ENCODE measurements at regions not wholly inside any gene's neighbourhood (a gene's known extent, or its start where the extent isn't known, plus 50 kb on each side); places are given as distances from the start of the nearest gene placed in this dataset.

DNA sequence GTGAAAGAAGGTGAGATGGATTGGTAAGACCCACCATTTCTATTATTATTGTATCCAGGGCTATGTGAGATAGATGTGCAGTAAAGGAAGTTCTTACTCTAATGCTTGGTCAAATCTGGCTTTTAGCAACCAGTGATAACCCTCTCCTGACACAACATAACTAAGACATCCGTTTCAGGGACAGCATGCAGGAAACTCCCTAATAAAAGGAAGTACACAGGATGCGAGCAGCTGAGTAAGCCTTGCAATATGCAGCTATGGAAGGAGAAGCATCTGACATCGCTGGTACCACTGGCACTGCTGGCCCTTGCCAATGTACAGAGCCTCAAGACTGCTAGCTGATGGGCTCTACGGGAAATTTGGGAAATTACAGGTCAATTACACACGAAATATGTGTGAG, 662.3 kb downstream of the NR2F2 start:
- H3K4me1 ChIP-seq (ENCODE audit: control insufficient read depth, insufficient read depth, low read length) = no peaks in the 10 kb centered on the region
- no peak overlapping the region for H3K27ac ChIP-seq (ENCODE audit: low read depth, low read length)
- H3K36me3 ChIP-seq (ENCODE audit: control insufficient read depth, insufficient read depth, low read length) = no peaks in the 10 kb centered on the region
- DNase-seq (ENCODE audit: low read depth in 4 of 6, low spot score in 6 of 6) = no peak
- H3K9me3 ChIP-seq (ENCODE audit: control insufficient read depth, insufficient read depth, low read length) = peaks cover 5% of the 10 kb centered on the region
- H3K4me3 ChIP-seq (ENCODE audit: low read depth, low read length) = no peak overlapping the region
- H3K27me3 ChIP-seq (ENCODE audit: control insufficient read depth, insufficient read depth, low read length) = no peaks in the 10 kb centered on the region
- WGBS (ENCODE audit: insufficient coverage) = 91% methylated on average over 4 of the region's 5 CpGs

DNA sequence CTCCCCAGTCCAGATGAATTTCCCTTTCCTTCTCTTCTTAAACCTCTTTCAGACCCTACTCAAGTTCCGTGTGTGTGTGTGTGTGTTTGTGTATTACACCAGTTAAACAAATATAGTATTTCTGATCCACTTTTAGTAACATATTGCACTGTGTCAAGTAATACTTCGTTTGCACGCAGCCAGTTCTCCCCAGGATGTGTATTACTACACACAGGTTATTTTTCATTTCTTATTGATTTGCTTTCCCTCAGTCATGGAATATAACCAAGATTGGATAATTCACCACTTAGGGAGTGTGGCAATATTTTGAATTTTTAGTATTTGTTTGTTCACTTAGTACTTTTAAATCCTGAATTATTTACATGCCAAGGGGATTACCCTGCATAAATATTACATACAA, 667.0 kb downstream of the NR2F2 start:
- no peaks in the 10 kb centered on the region for H3K36me3 ChIP-seq (ENCODE audit: control insufficient read depth, insufficient read depth, low read length)
- H3K4me1 ChIP-seq (ENCODE audit: control insufficient read depth, insufficient read depth, low read length) = no peaks in the 10 kb centered on the region
- no peak overlapping the region for H3K27ac ChIP-seq (ENCODE audit: low read depth, low read length)
- WGBS (ENCODE audit: insufficient coverage) = no CpG with 5 or more reads among the region's 3 CpGs
- DNase-seq (ENCODE audit: low read depth in 4 of 6, low spot score in 6 of 6) = no peak
- H3K4me3 ChIP-seq (ENCODE audit: low read depth, low read length) = no peak overlapping the region
- no peaks in the 10 kb centered on the region for H3K27me3 ChIP-seq (ENCODE audit: control insufficient read depth, insufficient read depth, low read length)
- no peaks in the 10 kb centered on the region for H3K9me3 ChIP-seq (ENCODE audit: control insufficient read depth, insufficient read depth, low read length)

DNA sequence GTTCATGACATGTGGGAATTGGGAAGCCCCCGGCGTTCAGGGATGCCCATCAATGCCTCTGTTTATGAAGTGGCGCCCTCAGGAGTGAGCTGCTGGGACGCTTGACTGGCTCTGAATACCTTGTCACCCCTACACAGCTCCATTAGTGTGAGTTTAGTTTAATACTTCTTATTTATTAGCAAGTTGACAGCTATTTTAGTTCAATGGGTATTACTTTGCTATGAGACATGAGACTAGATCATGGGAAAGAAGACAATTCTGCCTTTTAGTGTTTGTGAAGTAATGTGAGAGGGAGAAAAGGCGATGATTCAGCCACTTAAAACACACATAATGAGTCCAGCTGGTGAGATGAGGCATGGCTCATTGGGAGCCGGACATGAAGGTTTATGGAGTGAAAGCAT, 678.5 kb downstream of the NR2F2 start:
- Histone ChIP-seq H3K36me3 (ENCODE audit: control insufficient read depth, insufficient read depth, low read length) (no peaks in the 10 kb centered on the region), H3K4me3 (ENCODE audit: low read depth, low read length) (no peak overlapping the region), H3K27me3 (ENCODE audit: control insufficient read depth, insufficient read depth, low read length) (no peaks in the 10 kb centered on the region), H3K27ac (ENCODE audit: low read depth, low read length) (no peak overlapping the region), H3K4me1 (ENCODE audit: control insufficient read depth, insufficient read depth, low read length) (no peaks in the 10 kb centered on the region), H3K9me3 (ENCODE audit: control insufficient read depth, insufficient read depth, low read length) (no peaks in the 10 kb centered on the region)
- WGBS (ENCODE audit: insufficient coverage) = 29% methylated on average over 1 of the region's 6 CpGs
- DNase-seq (ENCODE audit: low read depth in 4 of 6, low spot score in 6 of 6) = peak in 3 of 6 donors; percentile 1 to 16 (median 1)

DNA sequence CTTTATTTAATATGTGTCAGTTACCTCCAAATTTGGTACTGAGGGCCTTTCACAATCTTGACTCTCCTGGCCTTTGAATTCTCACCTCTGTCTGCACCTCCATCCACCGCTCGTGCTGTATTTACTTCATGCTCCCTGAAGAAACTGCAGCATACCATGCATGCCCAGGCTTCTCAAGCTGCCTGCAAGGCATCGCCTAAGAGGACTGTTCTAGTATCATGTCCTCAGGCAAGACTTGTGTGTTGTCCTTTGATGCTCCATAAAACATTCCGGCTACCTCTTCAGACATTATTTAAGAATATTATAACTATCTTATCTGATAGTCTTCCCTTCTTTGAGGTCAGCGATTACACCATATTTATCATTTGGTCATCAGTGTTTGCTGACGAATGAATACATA, 682.5 kb downstream of the NR2F2 start:
- DNase-seq (ENCODE audit: low read depth in 4 of 6, low spot score in 6 of 6) = no peak
- Histone ChIP-seq H3K27ac (ENCODE audit: low read depth, low read length) (no peak overlapping the region), H3K36me3 (ENCODE audit: control insufficient read depth, insufficient read depth, low read length) (no peaks in the 10 kb centered on the region), H3K4me3 (ENCODE audit: low read depth, low read length) (no peak overlapping the region), H3K4me1 (ENCODE audit: control insufficient read depth, insufficient read depth, low read length) (no peaks in the 10 kb centered on the region), H3K27me3 (ENCODE audit: control insufficient read depth, insufficient read depth, low read length) (no peaks in the 10 kb centered on the region), H3K9me3 (ENCODE audit: control insufficient read depth, insufficient read depth, low read length) (peaks cover 3% of the 10 kb centered on the region)
- WGBS (ENCODE audit: insufficient coverage) = 93% methylated on average over 4 of the region's 6 CpGs

DNA sequence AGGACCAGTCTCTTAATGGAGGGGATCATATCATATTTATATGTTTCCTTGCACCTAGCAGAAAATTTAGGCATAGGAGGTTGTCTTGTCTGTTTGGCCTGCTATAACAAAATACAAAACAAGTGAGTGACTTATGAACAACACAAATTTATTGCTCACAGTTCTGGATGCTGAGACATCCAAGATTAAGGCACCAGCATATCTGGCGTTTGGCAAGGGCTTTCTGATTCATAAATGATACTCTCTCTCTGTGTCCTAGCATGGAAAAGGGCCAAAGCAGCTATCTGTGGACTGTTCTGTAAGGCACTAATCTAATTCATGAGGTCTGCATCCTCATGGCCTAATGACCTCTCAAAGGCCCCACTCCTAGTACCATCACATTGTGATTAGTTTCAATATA, 683.0 kb downstream of the NR2F2 start:
- H3K36me3 ChIP-seq (ENCODE audit: control insufficient read depth, insufficient read depth, low read length) = no peaks in the 10 kb centered on the region
- no peak overlapping the region for H3K4me3 ChIP-seq (ENCODE audit: low read depth, low read length)
- no peaks in the 10 kb centered on the region for H3K27me3 ChIP-seq (ENCODE audit: control insufficient read depth, insufficient read depth, low read length)
- peaks cover 3% of the 10 kb centered on the region for H3K9me3 ChIP-seq (ENCODE audit: control insufficient read depth, insufficient read depth, low read length)
- no peak overlapping the region for H3K27ac ChIP-seq (ENCODE audit: low read depth, low read length)
- H3K4me1 ChIP-seq (ENCODE audit: control insufficient read depth, insufficient read depth, low read length) = no peaks in the 10 kb centered on the region
- no peak for DNase-seq (ENCODE audit: low read depth in 4 of 6, low spot score in 6 of 6)
- WGBS (ENCODE audit: insufficient coverage) = no CpG with 5 or more reads among the region's 1 CpG

DNA sequence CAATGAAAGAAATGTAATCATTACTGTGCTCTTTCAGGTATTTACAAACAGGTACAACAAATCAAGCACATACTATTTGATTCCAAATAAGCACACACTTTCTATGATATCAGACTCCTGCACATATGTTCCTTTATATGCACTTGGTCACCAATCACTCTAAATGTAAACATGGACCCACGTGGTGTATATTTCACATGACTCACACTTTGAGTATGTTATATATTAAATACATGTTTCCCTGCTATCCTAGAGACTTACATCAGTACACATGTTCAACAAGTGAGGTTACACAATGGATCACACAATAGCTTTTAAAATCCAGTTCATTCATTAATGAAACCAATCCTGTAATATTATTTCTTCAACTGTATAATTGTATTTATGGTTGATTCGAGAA, 683.5 kb downstream of the NR2F2 start:
- Histone ChIP-seq H3K9me3 (ENCODE audit: control insufficient read depth, insufficient read depth, low read length) (peaks cover 3% of the 10 kb centered on the region), H3K4me3 (ENCODE audit: low read depth, low read length) (no peak overlapping the region), H3K27me3 (ENCODE audit: control insufficient read depth, insufficient read depth, low read length) (no peaks in the 10 kb centered on the region), H3K27ac (ENCODE audit: low read depth, low read length) (no peak overlapping the region), H3K4me1 (ENCODE audit: control insufficient read depth, insufficient read depth, low read length) (no peaks in the 10 kb centered on the region), H3K36me3 (ENCODE audit: control insufficient read depth, insufficient read depth, low read length) (no peaks in the 10 kb centered on the region)
- DNase-seq (ENCODE audit: low read depth in 4 of 6, low spot score in 6 of 6) = no peak
- no CpG with 5 or more reads among the region's 2 CpGs for WGBS (ENCODE audit: insufficient coverage)

DNA sequence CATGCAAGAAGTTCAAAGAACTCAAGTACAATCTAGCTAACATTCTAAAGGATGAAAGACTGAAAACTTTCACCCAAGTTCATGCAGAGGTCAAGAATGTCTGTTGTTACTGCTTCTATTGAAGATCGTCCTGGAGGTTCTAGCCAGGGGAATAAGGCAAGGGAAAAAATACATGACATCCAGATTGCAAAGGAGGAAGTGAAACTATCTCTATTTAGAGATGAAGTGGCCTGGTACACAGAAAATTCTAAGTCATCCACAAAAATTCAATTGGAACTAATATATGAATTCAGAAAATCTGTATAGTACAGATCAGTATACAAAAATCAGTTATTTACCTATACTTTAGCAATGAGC, 693.0 kb downstream of the NR2F2 start:
- H3K9me3 ChIP-seq (ENCODE audit: control insufficient read depth, insufficient read depth, low read length) = no peaks in the 10 kb centered on the region
- DNase-seq (ENCODE audit: low read depth in 4 of 6, low spot score in 6 of 6) = no peak
- no peak overlapping the region for H3K4me3 ChIP-seq (ENCODE audit: low read depth, low read length)
- no peak overlapping the region for H3K27ac ChIP-seq (ENCODE audit: low read depth, low read length)
- WGBS (ENCODE audit: insufficient coverage) = no CpG with 5 or more reads among the region's 1 CpG
- H3K4me1 ChIP-seq (ENCODE audit: control insufficient read depth, insufficient read depth, low read length) = no peaks in the 10 kb centered on the region
- no peaks in the 10 kb centered on the region for H3K27me3 ChIP-seq (ENCODE audit: control insufficient read depth, insufficient read depth, low read length)
- no peaks in the 10 kb centered on the region for H3K36me3 ChIP-seq (ENCODE audit: control insufficient read depth, insufficient read depth, low read length)

DNA sequence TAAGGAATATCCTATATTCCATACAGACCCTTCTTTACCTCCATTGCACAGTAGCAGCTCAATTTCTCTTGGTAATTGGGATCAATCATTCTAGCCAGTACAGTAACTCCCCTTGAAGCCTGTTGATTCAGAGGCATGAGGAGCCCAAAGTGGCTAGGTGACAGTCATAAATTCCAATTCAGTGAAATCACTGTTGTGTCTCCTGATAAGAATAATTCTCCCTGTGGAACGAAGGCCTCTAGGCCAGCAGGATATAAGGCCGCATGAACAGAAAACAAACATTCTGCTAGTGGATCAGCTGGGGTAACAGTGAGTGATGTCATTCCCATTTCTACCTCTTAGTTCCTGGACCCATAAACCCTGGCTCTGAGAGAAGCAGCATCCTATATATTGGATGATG, 696.3 kb downstream of the NR2F2 start:
- no peak for DNase-seq (ENCODE audit: low read depth in 4 of 6, low spot score in 6 of 6)
- Histone ChIP-seq H3K4me1 (ENCODE audit: control insufficient read depth, insufficient read depth, low read length) (no peaks in the 10 kb centered on the region), H3K9me3 (ENCODE audit: control insufficient read depth, insufficient read depth, low read length) (no peaks in the 10 kb centered on the region), H3K27ac (ENCODE audit: low read depth, low read length) (no peak overlapping the region), H3K4me3 (ENCODE audit: low read depth, low read length) (no peak overlapping the region), H3K27me3 (ENCODE audit: control insufficient read depth, insufficient read depth, low read length) (no peaks in the 10 kb centered on the region), H3K36me3 (ENCODE audit: control insufficient read depth, insufficient read depth, low read length) (no peaks in the 10 kb centered on the region)
- no CpG with 5 or more reads among the region's 2 CpGs for WGBS (ENCODE audit: insufficient coverage)

DNA sequence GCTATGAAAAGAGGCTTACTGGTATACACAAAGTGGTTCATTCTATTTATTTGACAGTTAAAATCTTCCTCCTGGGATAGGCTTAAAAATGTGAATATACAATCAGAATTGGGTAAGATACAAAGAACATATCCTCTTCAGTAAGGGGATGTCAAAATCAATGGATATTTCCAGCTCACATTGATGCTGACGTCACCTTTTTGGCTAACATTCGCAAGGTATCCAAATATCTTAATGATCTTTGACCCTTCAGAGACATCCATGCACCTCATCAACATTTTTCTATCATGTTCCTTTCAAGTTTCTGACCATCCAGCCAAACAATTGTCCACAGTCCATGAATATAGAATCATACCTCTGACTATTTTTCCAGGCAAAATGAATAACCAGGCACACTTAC, 697.3 kb downstream of the NR2F2 start:
- Histone ChIP-seq H3K27me3 (ENCODE audit: control insufficient read depth, insufficient read depth, low read length) (no peaks in the 10 kb centered on the region), H3K4me3 (ENCODE audit: low read depth, low read length) (no peak overlapping the region), H3K4me1 (ENCODE audit: control insufficient read depth, insufficient read depth, low read length) (no peaks in the 10 kb centered on the region), H3K27ac (ENCODE audit: low read depth, low read length) (no peak overlapping the region), H3K9me3 (ENCODE audit: control insufficient read depth, insufficient read depth, low read length) (no peaks in the 10 kb centered on the region), H3K36me3 (ENCODE audit: control insufficient read depth, insufficient read depth, low read length) (no peaks in the 10 kb centered on the region)
- 92% methylated on average over 2 of the region's 2 CpGs for WGBS (ENCODE audit: insufficient coverage)
- DNase-seq (ENCODE audit: low read depth in 4 of 6, low spot score in 6 of 6) = no peak

DNA sequence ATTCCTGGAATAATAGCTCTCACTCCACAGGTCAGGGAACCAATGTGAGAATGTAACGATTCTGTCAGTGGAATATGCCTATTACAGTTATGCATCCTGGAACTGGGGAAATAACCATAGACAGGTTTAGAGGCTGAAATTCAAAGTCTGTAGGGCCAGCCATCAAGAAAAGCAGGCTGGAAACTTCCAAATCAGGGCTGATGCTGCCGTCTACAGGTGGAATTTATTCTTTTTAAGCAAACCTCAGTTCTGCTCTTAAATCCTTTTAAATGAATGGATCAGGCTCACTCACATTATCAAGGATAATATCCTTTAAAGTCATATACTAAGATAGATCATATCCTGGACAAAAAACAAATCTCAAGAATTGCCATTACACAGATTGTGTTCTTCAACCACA, 699.8 kb downstream of the NR2F2 start:
- no peaks in the 10 kb centered on the region for H3K4me1 ChIP-seq (ENCODE audit: control insufficient read depth, insufficient read depth, low read length)
- WGBS (ENCODE audit: insufficient coverage) = 100% methylated on average over 1 of the region's 2 CpGs
- no peak for DNase-seq (ENCODE audit: low read depth in 4 of 6, low spot score in 6 of 6)

More for the DNA sequence above, 699.8 kb downstream of the NR2F2 start:
- H3K27me3 ChIP-seq (ENCODE audit: control insufficient read depth, insufficient read depth, low read length) = no peaks in the 10 kb centered on the region
- no peak overlapping the region for H3K4me3 ChIP-seq (ENCODE audit: low read depth, low read length)
- H3K9me3 ChIP-seq (ENCODE audit: control insufficient read depth, insufficient read depth, low read length) = no peaks in the 10 kb centered on the region
- no peaks in the 10 kb centered on the region for H3K36me3 ChIP-seq (ENCODE audit: control insufficient read depth, insufficient read depth, low read length)
- H3K27ac ChIP-seq (ENCODE audit: low read depth, low read length) = no peak overlapping the region

Measured in spinal cord (tissue), 9 donors.